HK-2 (cell line): ENCODE measurements at regions not wholly inside any gene's neighbourhood (a gene's known extent, or its start where the extent isn't known, plus 50 kb on each side); places are given as distances from the start of the nearest gene placed in this dataset.
"Not testable (repeated sequence)": the region's sequence is repeated elsewhere in the genome, so short reads cannot be mapped to it uniquely, and the experiment has no call there.

Experiments used
- DNase-seq: peaks from one replicate; pipeline ENCODE4 v3.0.0-alpha.2; 2018; ENCODE audit not compliant: unreplicated experiment

DNA sequence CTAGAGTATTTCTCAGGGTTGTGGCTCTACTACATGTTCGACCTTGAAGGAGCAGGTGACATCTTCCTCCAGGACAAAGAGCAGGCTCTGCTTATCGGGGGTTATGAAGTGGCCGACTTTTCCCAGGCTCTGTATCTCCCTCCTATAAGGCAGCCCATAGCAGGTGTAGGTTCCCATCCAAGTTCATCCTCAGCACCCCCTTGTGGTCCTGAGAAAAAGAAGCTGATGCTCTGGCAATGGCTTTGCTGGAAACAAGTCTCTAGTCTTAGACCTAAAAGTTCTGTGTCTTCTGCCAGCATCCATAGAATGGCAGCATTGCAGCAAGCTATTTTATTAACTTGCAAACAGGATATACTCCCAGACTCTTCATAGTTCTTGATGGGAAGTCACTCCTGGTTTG lies 836.6 kb upstream of the PRKX start:
- DNase-seq = no peak

GRCh38 chrX:4547213-4547836 lies 833.9 kb upstream of the PRKX start:
- DNase-seq = peak; percentile 19

- DNase-seq = not testable (repeated sequence)
Measured at GRCh38 chrX:4546178-4546577, 832.7 kb upstream of the PRKX start.

GRCh38 chrX:4528247-4528646 lies 814.8 kb upstream of the PRKX start:
- no peak for DNase-seq

DNA sequence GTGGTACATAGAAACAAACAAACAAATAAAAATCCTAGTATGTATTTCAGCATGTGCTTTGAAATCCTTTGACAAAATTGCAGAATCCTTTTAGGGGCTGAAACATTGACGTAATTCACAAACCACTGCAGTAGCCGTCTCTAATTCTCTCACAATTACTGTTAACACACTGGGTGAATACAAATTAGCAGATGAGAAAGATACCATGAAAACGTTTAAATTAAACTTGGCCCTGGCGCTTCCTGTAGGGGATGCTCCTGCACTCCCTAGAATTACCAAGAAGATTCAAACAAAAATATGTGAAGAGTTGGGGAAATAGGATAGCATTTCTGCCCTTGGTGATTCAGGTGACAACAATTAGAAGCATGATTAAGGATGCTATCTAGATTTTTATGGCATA lies 772.5 kb upstream of the PRKX start:
- no peak for DNase-seq

- no peak for DNase-seq
Measured at GRCh38 chrX:4484266-4484665, 770.8 kb upstream of the PRKX start.

DNA sequence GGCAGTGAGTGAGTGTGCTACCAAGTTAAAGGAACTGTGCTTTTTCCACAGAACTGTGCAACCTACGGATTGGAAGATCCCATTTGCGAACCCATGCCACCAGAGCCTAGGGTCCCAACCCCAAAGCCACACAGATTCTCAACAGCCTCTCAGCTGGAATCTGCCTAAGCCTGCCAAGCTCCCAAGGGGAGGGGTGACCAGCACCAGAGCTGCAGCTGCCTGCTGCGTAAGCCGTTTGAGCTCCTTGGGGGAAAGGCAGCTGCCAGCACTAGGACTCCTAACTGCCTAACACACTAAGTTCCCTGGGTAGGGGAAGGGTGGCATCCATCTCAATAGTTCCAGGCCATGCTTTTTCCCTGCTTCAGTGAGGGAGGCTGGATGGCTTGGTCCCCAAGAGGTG lies 738.1 kb upstream of the PRKX start:
- no peak for DNase-seq

DNA sequence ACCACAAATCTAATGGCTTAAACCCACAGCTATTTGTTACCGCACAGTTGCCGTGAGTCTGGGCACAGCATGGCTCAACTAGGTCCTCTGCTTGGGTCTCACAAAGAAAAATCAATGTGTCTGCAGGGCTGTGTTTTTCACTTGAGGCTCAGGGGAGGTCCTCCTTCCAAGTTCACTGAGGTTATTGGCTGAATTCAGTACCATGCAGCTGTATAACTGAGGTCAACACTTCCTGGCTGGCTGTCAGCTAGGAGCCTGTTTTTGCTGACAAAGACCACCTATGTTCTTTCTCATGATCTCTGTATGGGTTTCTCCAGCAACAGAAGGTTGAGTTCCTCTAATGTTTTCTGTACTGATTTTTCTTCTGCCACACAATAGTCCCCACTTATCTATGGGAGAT lies 736.7 kb upstream of the PRKX start:
- no peak for DNase-seq

GRCh38 chrX:4435905-4436304 lies 722.5 kb upstream of the PRKX start:
- DNase-seq = no peak

- no peak for DNase-seq
Measured at GRCh38 chrX:4397471-4397870, 684.0 kb upstream of the PRKX start.

DNA sequence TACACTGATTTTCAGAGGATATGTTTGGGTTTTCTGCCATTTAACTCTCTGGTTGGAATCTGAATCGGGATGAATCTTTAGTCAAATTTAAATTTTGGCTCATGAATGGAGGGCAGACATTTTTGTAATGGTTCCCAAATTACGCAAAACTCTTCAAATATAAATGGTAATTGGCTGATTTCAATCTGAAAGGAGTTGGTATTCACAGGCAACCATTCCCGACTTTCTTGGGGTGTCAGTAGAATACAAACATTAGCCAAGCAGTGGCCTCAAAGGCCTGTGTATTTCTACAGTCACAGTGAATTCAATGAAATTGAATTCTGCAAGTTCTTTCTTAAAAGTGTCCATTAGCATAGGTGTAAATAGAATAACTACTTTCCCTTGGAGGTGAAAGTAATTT lies 668.8 kb upstream of the PRKX start:
- DNase-seq = no peak

DNA sequence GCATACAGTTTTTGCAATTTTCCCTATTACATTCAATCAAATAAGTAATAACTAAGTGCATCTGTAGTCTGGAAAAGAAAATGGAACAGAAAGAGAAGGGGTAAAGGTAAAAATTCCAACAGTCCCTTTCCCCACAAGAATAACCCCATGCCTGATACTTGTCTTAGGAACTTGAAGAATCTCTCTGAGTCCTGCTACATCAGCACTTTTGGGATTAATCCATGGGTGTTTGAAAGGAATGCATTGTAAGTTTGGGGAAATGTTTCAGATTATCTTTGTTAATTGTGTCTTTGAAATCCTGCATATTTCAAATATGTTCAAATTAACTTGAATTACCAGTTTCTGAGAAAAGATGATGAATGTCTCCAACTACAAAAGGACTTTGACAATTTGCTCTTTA lies 667.3 kb upstream of the PRKX start:
- DNase-seq = no peak

- DNase-seq = no peak
Measured at GRCh38 chrX:4379071-4379470, 665.6 kb upstream of the PRKX start.

DNA sequence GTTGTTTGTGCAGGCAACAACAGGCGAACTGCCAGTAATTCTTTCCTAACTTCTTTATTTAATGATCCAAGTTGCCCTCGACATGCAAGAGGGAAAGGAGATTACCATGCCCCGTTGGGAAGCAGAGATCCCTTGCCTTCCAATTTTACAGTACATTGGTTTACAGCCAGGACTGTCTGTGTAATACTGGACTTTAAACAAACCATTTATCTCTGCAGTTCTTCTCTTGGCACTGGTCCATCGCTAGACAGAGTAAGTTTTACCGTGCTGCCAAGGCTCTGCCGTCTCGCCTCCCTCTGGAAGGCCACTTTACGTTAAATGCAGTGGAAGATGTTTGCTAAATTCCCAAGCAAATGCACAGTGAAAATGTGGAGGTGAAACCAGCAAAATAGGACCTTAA lies 660.3 kb upstream of the PRKX start:
- DNase-seq = no peak

DNA sequence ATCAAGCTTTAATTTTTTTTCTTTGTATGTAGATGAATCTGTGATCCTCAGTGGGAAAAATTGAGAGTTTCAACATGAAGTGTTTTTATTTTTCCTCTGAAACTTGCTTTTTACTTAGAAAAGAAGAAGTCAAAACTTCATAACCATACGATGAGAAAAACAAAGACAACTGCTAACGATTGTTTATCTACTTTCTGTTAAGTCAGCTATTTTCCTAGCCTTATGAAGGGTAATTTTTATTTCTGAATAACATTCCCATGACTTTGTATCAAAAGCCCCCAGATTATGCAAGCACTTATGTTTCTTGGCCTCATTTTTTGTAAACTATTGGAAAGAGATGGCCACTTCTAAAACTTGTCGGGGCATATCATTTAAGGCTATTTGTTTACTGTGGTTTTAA lies 645.1 kb upstream of the PRKX start:
- no peak for DNase-seq

DNA sequence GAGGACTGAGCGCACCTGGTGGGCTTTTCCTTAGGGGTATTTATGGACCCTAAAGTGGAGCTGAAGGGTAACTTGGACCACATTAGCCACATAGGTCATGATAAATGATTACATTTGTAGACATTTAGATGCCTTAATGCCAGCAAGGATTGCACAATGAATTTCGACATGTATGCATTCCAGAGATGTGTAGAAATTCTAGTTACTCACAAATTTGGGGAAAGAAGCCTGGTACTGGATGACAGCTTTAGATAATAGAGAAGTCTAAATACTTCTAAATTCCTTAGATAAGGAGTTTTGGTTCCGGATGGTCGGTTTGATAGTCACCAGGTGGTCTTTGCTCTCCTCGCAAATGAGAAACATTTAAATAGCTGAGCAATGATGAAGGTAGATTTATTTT lies 609.5 kb upstream of the PRKX start:
- no peak for DNase-seq

GRCh38 chrX:4320436-4320947 lies 607.0 kb upstream of the PRKX start:
- DNase-seq = no peak

- no peak for DNase-seq
Measured at GRCh38 chrX:4315891-4316290, 602.4 kb upstream of the PRKX start.

- DNase-seq = no peak
Measured at GRCh38 chrX:4314586-4314985, 601.1 kb upstream of the PRKX start.

DNA sequence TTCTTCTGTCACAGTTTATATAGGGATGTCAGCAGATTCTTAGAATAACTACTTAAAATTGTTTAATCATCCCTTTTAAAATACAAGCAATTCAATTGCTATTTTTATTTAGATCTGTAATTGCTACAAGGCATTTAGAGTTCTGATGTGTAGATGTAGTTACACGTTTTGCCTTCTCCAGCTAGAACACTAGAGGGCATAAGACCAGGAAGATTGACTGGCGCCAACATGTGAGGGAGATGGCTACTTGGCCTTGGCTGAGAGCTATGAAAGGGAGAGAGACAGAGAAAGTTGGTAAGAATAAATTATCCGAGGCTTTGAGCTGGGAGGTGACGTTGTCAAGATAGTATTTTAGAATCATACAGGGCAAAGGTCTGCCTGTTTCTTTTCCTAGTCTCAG lies 563.7 kb upstream of the PRKX start:
- no peak for DNase-seq

DNA sequence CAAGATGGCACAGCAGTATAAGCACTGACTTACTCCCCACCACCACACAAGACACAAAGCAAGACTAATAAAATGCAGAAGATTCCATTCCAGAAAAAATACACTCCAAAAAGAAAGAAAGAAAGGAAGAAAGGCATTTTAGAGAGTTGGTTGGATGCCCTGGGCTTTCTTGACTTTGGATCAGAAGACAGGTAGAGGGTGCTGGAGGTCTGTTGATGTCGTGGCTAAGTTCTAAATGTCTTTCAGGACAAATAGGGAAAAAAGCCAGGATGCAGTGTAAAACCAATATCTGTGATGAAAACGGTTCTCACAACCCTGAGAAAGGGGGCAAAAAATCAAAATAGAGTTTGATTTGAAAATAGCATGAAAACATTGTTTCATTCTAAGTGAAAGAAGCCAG lies 555.2 kb upstream of the PRKX start:
- DNase-seq = no peak

- DNase-seq = no peak
Measured at GRCh38 chrX:4265036-4265435, 551.6 kb upstream of the PRKX start.

GRCh38 chrX:4263030-4263803 lies 549.8 kb upstream of the PRKX start:
- DNase-seq = no peak

GRCh38 chrX:4253092-4253491 lies 539.6 kb upstream of the PRKX start:
- no peak for DNase-seq
